HL-60 (cell line): ENCODE measurements at regions not wholly inside any gene's neighbourhood (a gene's known extent, or its start where the extent isn't known, plus 50 kb on each side); places are given as distances from the start of the nearest gene placed in this dataset.

Experiments used
- DNase-seq, 2 experiments: peaks; one replicate each; pipeline ENCODE4 v3.0.0-alpha.2; 2010 to 2020; ENCODE audit warnings: low read depth in 1 of 2, low spot score in 1 of 2
- H3K27ac ChIP-seq: fragments of 250-450 bp; sonication (Bioruptor Pico); replicated peaks from 2 replicates; pipeline ENCODE4 v1.5.1; 2020; ENCODE audit warnings: mild to moderate bottlenecking, moderate library complexity
- H3K27me3 ChIP-seq: fragments of 250-450 bp; sonication (Bioruptor Pico); 2 replicates; pipeline ENCODE4 v1.5.1; 2021; ENCODE audit warnings: mild to moderate bottlenecking, moderate library complexity; ENCODE audit not compliant: insufficient read depth, poor library complexity, severe bottlenecking
- H3K4me3 ChIP-seq: replicated peaks from 2 replicates; pipeline ENCODE4 v1.5.1; 2011; ENCODE audit warnings: mild to moderate bottlenecking, control low read depth, low read length; ENCODE audit not compliant: insufficient read depth
- GABPA ChIP-seq: IDR thresholded peaks from 2 replicates; pipeline ENCODE4 v1.6.1; 2012; ENCODE audit warnings: low read depth
- POLR2AphosphoS5 ChIP-seq: IDR thresholded peaks from 2 replicates; pipeline ENCODE4 v1.6.1; 2012; ENCODE audit warnings: low read depth
- SPI1 ChIP-seq: IDR thresholded peaks from 2 replicates; pipeline ENCODE4 v1.6.1; 2012; ENCODE audit warnings: low read depth, mild to moderate bottlenecking, borderline replicate concordance
- TF ChIP-seq, protein P1 (sequence below): IDR thresholded peaks from 2 replicates; pipeline ENCODE4 v1.6.1; 2012; ENCODE audit warnings: low read depth; ENCODE audit not compliant: insufficient replicate concordance
- TF ChIP-seq, protein P2 (sequence below): IDR thresholded peaks from one replicate; pipeline ENCODE4 v1.5.1; 2011; ENCODE audit warnings: low read length, control low read depth, inconsistent platforms; ENCODE audit not compliant: insufficient read depth

DNA sequence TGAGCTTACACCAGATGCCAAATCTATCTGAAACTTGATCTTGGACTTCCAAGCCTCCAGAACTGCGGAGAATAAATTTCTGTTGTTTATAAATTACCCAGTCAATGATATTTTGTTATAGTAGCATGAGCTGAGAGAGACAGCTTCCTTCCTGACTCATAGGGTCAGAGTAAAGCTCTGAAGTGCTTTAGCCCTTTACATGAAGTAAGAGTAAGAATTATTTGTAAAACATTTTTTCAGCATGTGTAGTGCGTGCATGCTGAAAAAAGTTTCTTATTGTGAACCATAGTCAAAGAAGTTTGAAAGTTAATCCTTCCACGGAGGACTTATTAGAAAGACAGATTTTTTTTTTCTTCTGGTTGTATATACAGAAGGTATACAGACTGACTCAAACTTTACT is 172.4 kb downstream of the DMRT2 start:
- no peak overlapping the region for H3K27ac ChIP-seq
- no peak for DNase-seq
- H3K4me3 ChIP-seq, result no peak overlapping the region
- H3K27me3 ChIP-seq, result no peaks in the 10 kb centered on the region
- TF ChIP-seq POLR2AphosphoS5, result no peak
- TF ChIP-seq, protein P1, sequence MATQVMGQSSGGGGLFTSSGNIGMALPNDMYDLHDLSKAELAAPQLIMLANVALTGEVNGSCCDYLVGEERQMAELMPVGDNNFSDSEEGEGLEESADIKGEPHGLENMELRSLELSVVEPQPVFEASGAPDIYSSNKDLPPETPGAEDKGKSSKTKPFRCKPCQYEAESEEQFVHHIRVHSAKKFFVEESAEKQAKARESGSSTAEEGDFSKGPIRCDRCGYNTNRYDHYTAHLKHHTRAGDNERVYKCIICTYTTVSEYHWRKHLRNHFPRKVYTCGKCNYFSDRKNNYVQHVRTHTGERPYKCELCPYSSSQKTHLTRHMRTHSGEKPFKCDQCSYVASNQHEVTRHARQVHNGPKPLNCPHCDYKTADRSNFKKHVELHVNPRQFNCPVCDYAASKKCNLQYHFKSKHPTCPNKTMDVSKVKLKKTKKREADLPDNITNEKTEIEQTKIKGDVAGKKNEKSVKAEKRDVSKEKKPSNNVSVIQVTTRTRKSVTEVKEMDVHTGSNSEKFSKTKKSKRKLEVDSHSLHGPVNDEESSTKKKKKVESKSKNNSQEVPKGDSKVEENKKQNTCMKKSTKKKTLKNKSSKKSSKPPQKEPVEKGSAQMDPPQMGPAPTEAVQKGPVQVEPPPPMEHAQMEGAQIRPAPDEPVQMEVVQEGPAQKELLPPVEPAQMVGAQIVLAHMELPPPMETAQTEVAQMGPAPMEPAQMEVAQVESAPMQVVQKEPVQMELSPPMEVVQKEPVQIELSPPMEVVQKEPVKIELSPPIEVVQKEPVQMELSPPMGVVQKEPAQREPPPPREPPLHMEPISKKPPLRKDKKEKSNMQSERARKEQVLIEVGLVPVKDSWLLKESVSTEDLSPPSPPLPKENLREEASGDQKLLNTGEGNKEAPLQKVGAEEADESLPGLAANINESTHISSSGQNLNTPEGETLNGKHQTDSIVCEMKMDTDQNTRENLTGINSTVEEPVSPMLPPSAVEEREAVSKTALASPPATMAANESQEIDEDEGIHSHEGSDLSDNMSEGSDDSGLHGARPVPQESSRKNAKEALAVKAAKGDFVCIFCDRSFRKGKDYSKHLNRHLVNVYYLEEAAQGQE, result no peak
- TF ChIP-seq, protein P2, sequence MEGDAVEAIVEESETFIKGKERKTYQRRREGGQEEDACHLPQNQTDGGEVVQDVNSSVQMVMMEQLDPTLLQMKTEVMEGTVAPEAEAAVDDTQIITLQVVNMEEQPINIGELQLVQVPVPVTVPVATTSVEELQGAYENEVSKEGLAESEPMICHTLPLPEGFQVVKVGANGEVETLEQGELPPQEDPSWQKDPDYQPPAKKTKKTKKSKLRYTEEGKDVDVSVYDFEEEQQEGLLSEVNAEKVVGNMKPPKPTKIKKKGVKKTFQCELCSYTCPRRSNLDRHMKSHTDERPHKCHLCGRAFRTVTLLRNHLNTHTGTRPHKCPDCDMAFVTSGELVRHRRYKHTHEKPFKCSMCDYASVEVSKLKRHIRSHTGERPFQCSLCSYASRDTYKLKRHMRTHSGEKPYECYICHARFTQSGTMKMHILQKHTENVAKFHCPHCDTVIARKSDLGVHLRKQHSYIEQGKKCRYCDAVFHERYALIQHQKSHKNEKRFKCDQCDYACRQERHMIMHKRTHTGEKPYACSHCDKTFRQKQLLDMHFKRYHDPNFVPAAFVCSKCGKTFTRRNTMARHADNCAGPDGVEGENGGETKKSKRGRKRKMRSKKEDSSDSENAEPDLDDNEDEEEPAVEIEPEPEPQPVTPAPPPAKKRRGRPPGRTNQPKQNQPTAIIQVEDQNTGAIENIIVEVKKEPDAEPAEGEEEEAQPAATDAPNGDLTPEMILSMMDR, result no peak
- no peak for TF ChIP-seq SPI1
- TF ChIP-seq GABPA, result no peak

DNA sequence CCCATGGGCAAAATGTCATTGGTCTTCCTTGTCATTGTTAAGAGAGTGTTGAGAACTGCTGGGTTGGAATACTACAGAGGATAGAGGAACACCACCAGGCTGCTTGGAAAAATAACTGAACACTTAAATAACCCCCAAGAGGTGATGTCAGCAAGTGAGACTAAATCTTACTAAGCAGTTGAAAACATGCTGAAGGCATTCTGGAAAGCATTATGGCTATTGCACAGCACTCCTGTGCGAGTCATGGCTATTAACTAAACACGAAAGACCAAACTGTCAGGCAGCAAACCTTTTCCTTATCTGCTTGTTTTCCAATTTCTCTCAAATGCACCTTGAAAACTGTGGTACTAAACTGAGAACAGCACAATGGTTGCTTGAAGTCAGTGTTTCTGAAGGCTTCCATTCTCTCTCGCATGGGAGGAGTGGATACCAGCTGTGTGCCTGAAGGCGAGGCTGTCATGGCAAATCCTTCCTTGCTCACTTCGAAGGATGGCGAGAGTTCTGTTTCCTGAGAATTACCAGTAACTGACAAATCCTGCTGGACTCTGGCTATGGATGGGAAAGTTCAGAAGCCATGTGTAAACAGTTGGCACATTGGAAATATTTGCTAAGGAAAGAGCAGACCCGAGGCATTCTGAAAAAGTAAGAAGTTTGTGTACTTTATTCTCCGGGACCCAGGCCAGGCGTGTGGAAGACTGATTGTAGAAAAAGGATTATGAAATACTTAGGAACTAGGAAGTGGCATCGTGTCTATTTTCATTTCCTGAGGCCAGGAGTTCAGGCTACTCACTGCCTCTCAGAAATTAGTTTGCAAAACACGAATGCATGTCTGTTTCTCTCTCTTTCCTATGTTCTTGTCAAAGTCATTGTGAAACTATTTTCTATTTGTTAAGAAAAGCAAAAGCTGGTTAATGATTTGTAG is 182.1 kb downstream of the DMRT2 start:
- no peak for DNase-seq
- TF ChIP-seq GABPA (no peak), POLR2AphosphoS5 (no peak)
- TF ChIP-seq, protein P2, result no peak
- Histone ChIP-seq H3K4me3 (no peak overlapping the region), H3K27ac (no peak overlapping the region), H3K27me3 (no peaks in the 10 kb centered on the region)

DNA sequence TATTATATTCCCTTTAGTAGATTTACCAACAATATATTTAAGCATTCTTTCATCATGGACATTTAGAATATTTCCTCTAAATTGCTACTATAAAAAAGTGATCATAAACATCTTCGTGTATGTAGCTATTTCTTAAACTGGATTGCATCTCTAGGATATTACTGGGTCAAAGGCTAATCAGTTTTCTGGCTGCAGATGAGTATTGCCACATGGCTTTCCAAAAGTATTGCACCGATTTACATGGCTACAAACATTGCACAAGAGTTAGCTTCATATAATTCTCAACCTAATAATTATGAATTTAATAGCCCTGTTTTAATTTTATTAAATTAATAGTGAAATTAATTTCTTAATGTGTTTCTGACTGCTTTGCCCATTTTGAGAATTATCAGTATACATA is 183.4 kb downstream of the DMRT2 start:
- H3K27ac ChIP-seq, result no peak overlapping the region
- H3K4me3 ChIP-seq, result no peak overlapping the region
- H3K27me3 ChIP-seq, result no peaks in the 10 kb centered on the region
- DNase-seq, result no peak
- TF ChIP-seq GABPA, result no peak

DNA sequence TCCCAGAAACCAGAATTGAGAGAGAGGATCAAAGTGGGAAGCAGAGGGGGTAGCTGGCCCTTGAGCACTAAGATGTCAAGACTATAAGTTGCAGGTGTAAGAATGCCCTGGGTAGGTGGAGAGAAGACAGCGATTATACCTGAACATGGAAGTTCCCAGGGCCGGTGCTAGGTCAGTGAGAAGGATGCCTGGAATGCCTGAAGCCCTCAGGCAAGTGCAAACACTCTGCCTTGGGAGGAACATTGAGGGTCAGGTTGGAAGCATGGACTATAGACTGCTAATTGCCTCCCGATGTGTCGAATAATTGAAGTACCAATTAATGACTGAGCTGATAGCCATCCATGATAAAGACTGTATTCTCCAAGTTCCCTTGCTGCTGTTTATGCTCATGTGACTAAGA is 185.5 kb downstream of the DMRT2 start:
- TF ChIP-seq, protein P2, result no peak
- TF ChIP-seq SPI1 (no peak), POLR2AphosphoS5 (no peak)
- TF ChIP-seq, protein P1, result no peak
- Histone ChIP-seq H3K4me3 (no peak overlapping the region), H3K27ac (no peak overlapping the region), H3K27me3 (no peaks in the 10 kb centered on the region)
- no peak for DNase-seq
